BE2C (cell line): ENCODE measurements at regions not wholly inside any gene's neighbourhood (a gene's known extent, or its start where the extent isn't known, plus 50 kb on each side); places are given as distances from the start of the nearest gene placed in this dataset.
A peak's percentile ranks its signal among the peaks of the same experiment; 100 is the strongest.

Experiments used
- DNase-seq: peaks from one replicate; pipeline ENCODE4 v3.0.0-alpha.2; 2020
- H3K27me3 ChIP-seq: fragments of 250-450 bp; sonication (Bioruptor Pico); 2 replicates; pipeline ENCODE4 v1.5.1; 2020; ENCODE audit warnings: mild to moderate bottlenecking
- H3K36me3 ChIP-seq: fragments of 250-450 bp; sonication (Bioruptor Pico); 2 replicates; pipeline ENCODE4 v1.5.1; 2020; ENCODE audit warnings: mild to moderate bottlenecking
- H3K4me1 ChIP-seq: fragments of 250-450 bp; sonication (Bioruptor Pico); 2 replicates; pipeline ENCODE4 v1.5.1; 2020
- H3K4me3 ChIP-seq: 2 replicates; pipeline ENCODE4 v1.5.1; 2011; ENCODE audit warnings: low read depth, low read length
- H3K9me3 ChIP-seq: fragments of 250-450 bp; sonication (Bioruptor Pico); 2 replicates; pipeline ENCODE4 v1.5.1; 2020
- TF ChIP-seq, protein P1 (sequence below): IDR thresholded peaks from 2 replicates; pipeline ENCODE4 v1.5.1; 2012; ENCODE audit warnings: mild to moderate bottlenecking, low read depth, low read length

GRCh38 chr5:52648726-52649125, 139.0 kb upstream of the ITGA1 start:
- Histone ChIP-seq H3K27me3 (no peaks in the 10 kb centered on the region), H3K4me1 (no peaks in the 10 kb centered on the region; the same call in 1 of the 2 replicates), H3K4me3 (no peak overlapping the region), H3K9me3 (no peaks in the 10 kb centered on the region), H3K36me3 (no peaks in the 10 kb centered on the region)
- DNase-seq = no peak
- TF ChIP-seq, protein P1, sequence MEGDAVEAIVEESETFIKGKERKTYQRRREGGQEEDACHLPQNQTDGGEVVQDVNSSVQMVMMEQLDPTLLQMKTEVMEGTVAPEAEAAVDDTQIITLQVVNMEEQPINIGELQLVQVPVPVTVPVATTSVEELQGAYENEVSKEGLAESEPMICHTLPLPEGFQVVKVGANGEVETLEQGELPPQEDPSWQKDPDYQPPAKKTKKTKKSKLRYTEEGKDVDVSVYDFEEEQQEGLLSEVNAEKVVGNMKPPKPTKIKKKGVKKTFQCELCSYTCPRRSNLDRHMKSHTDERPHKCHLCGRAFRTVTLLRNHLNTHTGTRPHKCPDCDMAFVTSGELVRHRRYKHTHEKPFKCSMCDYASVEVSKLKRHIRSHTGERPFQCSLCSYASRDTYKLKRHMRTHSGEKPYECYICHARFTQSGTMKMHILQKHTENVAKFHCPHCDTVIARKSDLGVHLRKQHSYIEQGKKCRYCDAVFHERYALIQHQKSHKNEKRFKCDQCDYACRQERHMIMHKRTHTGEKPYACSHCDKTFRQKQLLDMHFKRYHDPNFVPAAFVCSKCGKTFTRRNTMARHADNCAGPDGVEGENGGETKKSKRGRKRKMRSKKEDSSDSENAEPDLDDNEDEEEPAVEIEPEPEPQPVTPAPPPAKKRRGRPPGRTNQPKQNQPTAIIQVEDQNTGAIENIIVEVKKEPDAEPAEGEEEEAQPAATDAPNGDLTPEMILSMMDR = no peak

- H3K27me3 ChIP-seq = no peaks in the 10 kb centered on the region
- DNase-seq = no peak
- no peak overlapping the region for H3K4me3 ChIP-seq
- H3K36me3 ChIP-seq = no peaks in the 10 kb centered on the region
- TF ChIP-seq, protein P1 = no peak
- no peaks in the 10 kb centered on the region for H3K9me3 ChIP-seq
- H3K4me1 ChIP-seq = peaks cover 23% of the 10 kb centered on the region
These were observed 132.6 kb upstream of the ITGA1 start for GRCh38 chr5:52655163-52655562.

- no peaks in the 10 kb centered on the region for H3K27me3 ChIP-seq
- TF ChIP-seq, protein P1 = no peak
- no peak for DNase-seq
- H3K36me3 ChIP-seq = no peaks in the 10 kb centered on the region
- peak overlapping the region; percentile 29; the same call in 1 of the 2 replicates for H3K4me3 ChIP-seq
- peaks cover 33% of the 10 kb centered on the region for H3K4me1 ChIP-seq
- no peaks in the 10 kb centered on the region for H3K9me3 ChIP-seq
These were observed 131.0 kb upstream of the ITGA1 start for GRCh38 chr5:52656569-52657246.

DNA sequence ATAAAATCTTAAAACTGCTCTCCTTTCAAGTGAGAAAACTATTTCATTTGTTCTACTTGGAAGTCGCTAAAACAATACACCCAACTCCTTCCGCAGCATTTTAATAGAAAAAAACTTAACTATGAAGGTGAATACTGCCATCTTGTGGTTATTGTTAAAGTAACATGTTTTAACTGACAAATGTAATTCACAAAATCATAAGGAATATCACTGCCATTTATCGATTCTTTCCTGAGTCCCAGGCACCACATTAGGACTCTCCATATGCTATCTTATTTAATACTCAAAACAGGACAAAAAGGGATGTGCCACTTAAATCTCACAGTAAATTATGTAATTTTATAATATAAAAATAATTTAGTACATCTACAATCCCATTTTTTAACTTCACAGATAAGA, 130.5 kb upstream of the ITGA1 start:
- Histone ChIP-seq H3K27me3 (no peaks in the 10 kb centered on the region), H3K4me3 (peak overlapping the region; percentile 29; the same call in 1 of the 2 replicates), H3K9me3 (no peaks in the 10 kb centered on the region), H3K36me3 (no peaks in the 10 kb centered on the region), H3K4me1 (peaks cover 33% of the 10 kb centered on the region)
- no peak for DNase-seq
- TF ChIP-seq, protein P1 = peak; percentile 43

DNA sequence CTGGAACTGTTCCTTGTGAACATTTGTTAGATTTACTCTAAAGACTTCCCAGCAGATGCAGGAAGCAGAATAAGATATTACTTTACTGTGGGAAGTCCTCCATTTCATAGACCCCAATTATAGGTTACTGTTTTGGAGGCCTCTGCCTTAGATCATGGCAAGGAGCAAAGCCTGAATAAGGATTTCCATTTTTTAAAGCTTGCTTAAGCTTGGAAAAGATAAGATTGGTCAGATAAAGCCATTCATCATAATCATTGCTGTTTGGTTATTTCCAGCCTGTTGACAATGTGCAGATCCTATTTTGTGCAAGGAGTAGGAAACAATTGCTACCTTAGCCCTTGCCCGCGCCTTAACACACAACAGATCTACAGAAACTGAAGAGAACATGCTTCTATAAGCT, 129.5 kb upstream of the ITGA1 start:
- DNase-seq = peak; percentile 29
- TF ChIP-seq, protein P1 = no peak
- Histone ChIP-seq H3K4me1 (peaks cover 35% of the 10 kb centered on the region), H3K36me3 (no peaks in the 10 kb centered on the region), H3K27me3 (no peaks in the 10 kb centered on the region), H3K9me3 (no peaks in the 10 kb centered on the region), H3K4me3 (no peak overlapping the region)

DNA sequence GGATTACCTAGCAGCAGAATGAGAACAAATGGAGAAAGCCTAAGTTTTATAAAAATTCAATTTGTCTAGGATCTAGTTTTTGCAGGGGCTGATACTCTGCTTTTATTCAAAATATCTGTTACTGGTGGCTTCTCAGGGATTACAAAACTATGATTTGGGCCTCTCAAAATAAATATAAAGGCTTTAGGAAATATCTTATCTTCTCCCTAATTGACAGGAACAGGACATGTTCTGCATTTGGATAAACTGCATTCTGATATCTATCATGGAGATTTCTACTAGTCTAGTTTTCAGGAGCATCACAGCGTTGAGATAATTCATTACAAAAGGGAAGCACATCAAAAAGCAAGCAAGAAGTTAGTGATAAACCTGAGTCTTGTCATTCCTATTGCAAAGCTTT, 127.1 kb upstream of the ITGA1 start:
- Histone ChIP-seq H3K27me3 (no peaks in the 10 kb centered on the region), H3K36me3 (no peaks in the 10 kb centered on the region), H3K4me1 (peaks cover 43% of the 10 kb centered on the region), H3K9me3 (no peaks in the 10 kb centered on the region), H3K4me3 (no peak overlapping the region)
- no peak for DNase-seq
- TF ChIP-seq, protein P1 = no peak
